ENCODE measurements at regions not wholly inside any gene's neighbourhood (a gene's known extent, or its start where the extent isn't known, plus 50 kb on each side); places are given as distances from the start of the nearest gene placed in this dataset.
"Not testable (repeated sequence)": the region's sequence is repeated elsewhere in the genome, so short reads cannot be mapped to it uniquely, and the experiment has no call there.

GRCh38 chr11:39668640-39669039, 1790.8 kb downstream of the LRRC4C start:
- DNase-seq, result no peak

- DNase-seq, result no peak
Measured at GRCh38 chr11:39664023-39664422, 1795.4 kb downstream of the LRRC4C start.

DNA sequence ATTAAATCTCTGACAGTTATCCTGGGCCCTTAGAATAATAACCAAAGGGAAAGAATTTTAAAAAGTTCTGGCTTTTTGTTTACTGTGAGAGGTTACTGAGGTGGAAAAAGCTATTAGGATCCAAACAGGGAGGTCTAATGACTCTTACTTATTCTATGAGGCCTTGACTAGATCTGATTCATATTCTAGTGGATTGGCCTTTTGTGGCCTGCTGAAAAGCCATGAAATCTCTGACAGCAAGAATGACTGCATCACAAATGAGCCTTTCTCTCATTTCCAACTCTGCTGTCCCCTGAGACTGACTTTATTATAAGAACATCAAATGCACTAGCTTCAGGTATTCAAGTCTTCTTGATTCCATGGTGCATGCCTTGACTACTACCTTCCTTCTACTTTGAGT, 1797.6 kb downstream of the LRRC4C start:
- DNase-seq, result no peak

- DNase-seq, result no peak
Measured at GRCh38 chr11:39651857-39652461, 1807.5 kb downstream of the LRRC4C start.

GRCh38 chr11:39641751-39642150, 1817.7 kb downstream of the LRRC4C start:
- DNase-seq, result no peak

GRCh38 chr11:39630365-39630764, 1829.1 kb downstream of the LRRC4C start:
- DNase-seq, result no peak

DNA sequence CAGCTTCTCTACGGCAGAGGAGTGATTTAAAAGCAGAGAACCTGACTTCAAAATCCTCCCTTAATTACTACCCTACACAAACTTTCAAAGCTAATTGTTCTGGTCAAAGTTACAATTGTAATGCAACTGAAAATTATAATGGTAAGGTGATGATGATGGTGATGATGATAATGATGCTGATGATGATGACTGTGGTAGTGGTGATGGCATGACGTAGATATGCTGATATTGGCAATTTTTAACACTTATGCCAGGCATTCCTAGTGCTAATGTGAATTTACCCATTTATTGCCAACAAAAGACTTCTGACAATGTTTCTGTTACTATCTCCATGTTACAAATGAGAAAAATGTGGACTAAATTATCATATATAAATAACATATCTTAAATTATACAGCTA, 1831.1 kb downstream of the LRRC4C start:
- DNase-seq, result no peak

- DNase-seq, result not testable (repeated sequence)
Measured at GRCh38 chr11:39620309-39620708, 1839.1 kb downstream of the LRRC4C start.

DNA sequence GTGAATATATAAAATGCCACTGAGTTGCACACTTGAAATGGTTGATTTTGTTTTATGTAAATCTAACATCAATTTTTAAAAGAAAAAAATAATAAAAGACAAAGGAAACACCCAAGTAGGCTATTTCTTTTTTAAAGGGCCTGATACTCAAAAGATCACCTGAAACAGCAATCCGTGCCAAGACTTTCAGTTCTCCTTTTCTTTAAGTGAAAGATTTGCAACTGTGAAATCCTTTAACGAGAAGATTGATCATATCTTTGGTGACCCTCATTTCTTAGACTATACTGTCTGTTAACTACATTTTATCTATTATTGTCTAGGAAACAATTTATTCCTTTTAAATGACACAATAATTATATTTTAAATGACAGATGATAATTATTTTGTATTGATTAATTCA, 1841.5 kb downstream of the LRRC4C start:
- DNase-seq, result no peak

DNA sequence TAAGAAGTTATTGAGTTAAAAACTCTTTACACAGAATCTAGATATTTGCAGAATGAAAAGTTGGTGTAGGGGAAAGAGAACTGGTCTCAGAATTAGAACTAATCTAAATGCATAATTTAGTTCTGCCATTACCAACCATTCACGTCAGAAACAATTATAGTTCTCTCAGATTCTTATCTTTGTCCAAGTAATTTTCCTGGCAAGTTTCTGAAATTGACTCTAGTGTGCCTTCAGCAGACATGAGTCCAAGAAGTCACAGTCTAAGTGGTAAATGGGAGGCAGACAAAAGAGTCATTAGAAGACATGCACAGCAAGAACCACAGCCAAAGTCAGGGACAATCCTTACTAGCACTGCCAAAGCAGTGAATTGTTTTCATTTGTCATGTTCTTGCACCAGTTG, 1870.1 kb downstream of the LRRC4C start:
- no peak for DNase-seq

GRCh38 chr11:39586036-39586435, 1873.4 kb downstream of the LRRC4C start:
- no peak for DNase-seq

- no peak for DNase-seq
Measured at GRCh38 chr11:39571081-39571480, 1888.4 kb downstream of the LRRC4C start.

DNA sequence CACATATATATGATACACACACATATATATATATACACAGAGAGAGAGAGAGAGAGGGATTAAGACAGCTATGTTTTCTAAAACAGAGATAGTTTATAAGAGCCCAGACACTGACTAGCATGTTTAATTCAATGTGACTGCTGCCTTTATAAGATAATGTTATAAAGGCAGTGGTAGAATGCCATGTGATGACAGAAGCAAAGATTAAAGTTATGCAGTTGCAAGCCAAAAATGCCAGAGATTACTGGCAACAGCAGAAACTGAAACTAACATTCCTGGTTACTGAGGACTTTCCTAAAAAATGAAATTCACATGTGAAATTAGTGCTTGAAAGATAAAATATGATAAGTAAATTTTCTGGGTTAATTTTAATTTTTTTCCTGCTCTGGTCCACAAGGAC, 1888.9 kb downstream of the LRRC4C start:
- no peak for DNase-seq

DNA sequence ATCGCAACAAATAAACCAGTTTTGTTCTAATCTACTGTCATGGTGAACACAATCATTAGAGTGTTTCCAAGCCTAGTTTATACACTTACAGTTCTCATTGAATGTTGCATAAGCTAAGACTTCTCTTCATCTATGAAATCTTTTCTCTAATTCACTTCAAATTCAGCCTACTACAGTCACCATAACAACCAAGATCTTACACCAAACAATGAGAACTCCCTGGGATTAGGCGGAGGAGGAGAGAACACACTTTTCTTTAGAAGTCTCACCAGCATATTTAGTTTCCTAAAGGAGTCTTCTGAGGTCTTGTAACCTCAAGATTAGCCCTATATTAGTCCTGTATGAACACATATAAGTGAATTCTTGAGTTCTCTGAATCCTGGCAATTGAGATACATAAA, 1889.7 kb downstream of the LRRC4C start:
- no peak for DNase-seq

GRCh38 chr11:39542460-39542859, 1917.0 kb downstream of the LRRC4C start:
- no peak for DNase-seq

DNA sequence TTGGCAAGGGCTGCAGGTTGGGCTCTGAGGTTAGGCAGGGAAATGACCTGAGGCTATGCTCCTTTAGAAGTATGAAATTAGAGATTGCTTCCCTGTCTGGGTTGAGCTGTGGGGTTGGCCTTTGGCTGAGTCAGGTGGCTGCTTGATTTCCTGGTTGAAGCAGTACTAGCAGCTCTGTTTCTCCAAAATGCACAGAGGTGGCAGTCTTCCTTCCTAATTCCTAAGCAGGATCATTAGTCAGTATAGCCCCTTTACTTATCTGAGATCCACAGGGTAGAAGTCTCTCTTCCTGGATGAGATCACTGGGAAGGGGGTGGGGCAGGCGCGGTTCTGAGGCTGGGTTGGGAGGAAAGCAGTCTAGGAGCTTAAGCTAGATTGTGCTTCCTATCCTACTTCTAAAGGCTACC, 1917.5 kb downstream of the LRRC4C start:
- DNase-seq, result no peak

- DNase-seq, result peak; percentile 1
Measured at GRCh38 chr11:39536323-39536722, 1923.1 kb downstream of the LRRC4C start.
